HAP-1 (cell line): ENCODE measurements at regions not wholly inside any gene's neighbourhood (a gene's known extent, or its start where the extent isn't known, plus 50 kb on each side); places are given as distances from the start of the nearest gene placed in this dataset.

Experiments
- DNase-seq, 2 experiments: peaks; one replicate each; pipeline ENCODE4 v3.0.0-alpha.2; 2016 to 2020; ENCODE audit warnings: low spot score in 2 of 2
- H3K27me3 ChIP-seq: fragments of 250-450 bp; sonication (Bioruptor Pico); 2 replicates; pipeline ENCODE4 v1.5.1; 2020; ENCODE audit warnings: low read depth, mild to moderate bottlenecking, moderate library complexity
- H3K36me3 ChIP-seq: fragments of 250-450 bp; sonication (Bioruptor Pico); replicated peaks from 2 replicates; pipeline ENCODE4 v1.5.1; 2020; ENCODE audit warnings: mild to moderate bottlenecking
- H3K4me1 ChIP-seq: fragments of 250-450 bp; sonication (Bioruptor Pico); 2 replicates; pipeline ENCODE4 v1.5.1; 2020; ENCODE audit warnings: mild to moderate bottlenecking
- H3K4me3 ChIP-seq: fragments of 250-450 bp; sonication (Bioruptor Pico); 2 replicates; pipeline ENCODE4 v1.5.1; 2020; ENCODE audit warnings: mild to moderate bottlenecking, moderate library complexity
- H3K9me3 ChIP-seq: fragments of 250-450 bp; sonication (Bioruptor Pico); 2 replicates; pipeline ENCODE4 v1.5.1; 2020; ENCODE audit warnings: mild to moderate bottlenecking, moderate library complexity
- in situ Hi-C: fragments of 300-500 bp; cut with MboI; formaldehyde crosslinking; loops from 3 replicates; pipeline ENCODE4 v1.14.3; 2020; ENCODE audit warnings: low sequenced_read_pairs, inconsistent platforms, mixed read lengths

DNA sequence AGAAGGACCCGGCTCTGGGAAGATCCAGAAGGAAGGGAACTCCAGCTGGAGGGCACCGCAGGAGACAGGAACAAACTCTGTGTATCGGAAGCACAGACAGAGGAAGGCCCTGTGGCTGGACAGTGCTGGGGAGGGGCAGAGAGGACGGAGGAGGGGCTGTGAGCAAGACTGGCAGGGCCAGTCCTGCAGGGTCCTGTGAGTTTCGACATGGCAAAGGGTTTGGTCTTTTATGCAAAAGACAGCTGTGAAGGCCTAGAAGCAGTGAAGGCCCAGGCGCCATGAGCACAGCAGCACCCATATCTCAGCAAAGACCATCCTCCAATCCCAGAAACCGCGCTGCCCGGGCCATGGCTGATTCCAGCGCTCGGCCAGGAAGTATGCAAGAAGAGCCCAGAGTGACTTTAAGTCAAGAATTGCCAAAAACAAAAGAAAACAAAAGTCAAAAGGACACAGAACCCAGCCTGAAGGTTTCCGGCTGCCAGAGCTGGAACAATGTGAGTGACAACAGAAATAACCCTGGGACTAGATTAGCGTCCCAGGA is 126.5 kb downstream of the NCOR2 start:
- Histone ChIP-seq H3K36me3 (no peaks in the 10 kb centered on the region; the same call in 1 of the 2 replicates), H3K9me3 (no peaks in the 10 kb centered on the region), H3K27me3 (no peaks in the 10 kb centered on the region), H3K4me1 (no peaks in the 10 kb centered on the region), H3K4me3 (no peak overlapping the region)
- in situ Hi-C loops = no loop called here
- DNase-seq = no peak

- no peaks in the 10 kb centered on the region for H3K27me3 ChIP-seq
- H3K4me3 ChIP-seq = no peak overlapping the region
- H3K4me1 ChIP-seq = no peaks in the 10 kb centered on the region
- DNase-seq = no peak
- H3K9me3 ChIP-seq = no peaks in the 10 kb centered on the region
- H3K36me3 ChIP-seq = no peaks in the 10 kb centered on the region; the same call in 1 of the 2 replicates
- in situ Hi-C loops = no loop called here
Measured at GRCh38 chr12:124440031-124440626, 127.3 kb downstream of the NCOR2 start.

- DNase-seq = no peak
- Histone ChIP-seq H3K4me1 (no peaks in the 10 kb centered on the region), H3K4me3 (no peak overlapping the region), H3K27me3 (no peaks in the 10 kb centered on the region), H3K9me3 (no peaks in the 10 kb centered on the region), H3K36me3 (no peaks in the 10 kb centered on the region; the same call in 1 of the 2 replicates)
- in situ Hi-C loops = no loop called here
Measured at GRCh38 chr12:124438437-124439056, 128.9 kb downstream of the NCOR2 start.

GRCh38 chr12:124437617-124438436 is 129.6 kb downstream of the NCOR2 start:
- in situ Hi-C loops = no loop called here
- no peak for DNase-seq
- Histone ChIP-seq H3K4me1 (no peaks in the 10 kb centered on the region), H3K4me3 (no peak overlapping the region), H3K36me3 (no peaks in the 10 kb centered on the region; the same call in 1 of the 2 replicates), H3K9me3 (no peaks in the 10 kb centered on the region), H3K27me3 (no peaks in the 10 kb centered on the region)

GRCh38 chr12:124437121-124437520 is 130.3 kb downstream of the NCOR2 start:
- H3K9me3 ChIP-seq = no peaks in the 10 kb centered on the region
- no peaks in the 10 kb centered on the region; the same call in 1 of the 2 replicates for H3K36me3 ChIP-seq
- H3K4me3 ChIP-seq = no peak overlapping the region
- no peaks in the 10 kb centered on the region for H3K4me1 ChIP-seq
- no peaks in the 10 kb centered on the region for H3K27me3 ChIP-seq
- in situ Hi-C loops = no loop called here
- no peak for DNase-seq

GRCh38 chr12:124436366-124436765 is 131.0 kb downstream of the NCOR2 start:
- Histone ChIP-seq H3K4me3 (no peak overlapping the region), H3K9me3 (no peaks in the 10 kb centered on the region), H3K4me1 (no peaks in the 10 kb centered on the region), H3K36me3 (no peaks in the 10 kb centered on the region), H3K27me3 (no peaks in the 10 kb centered on the region)
- in situ Hi-C loops = no loop called here
- no peak for DNase-seq

DNA sequence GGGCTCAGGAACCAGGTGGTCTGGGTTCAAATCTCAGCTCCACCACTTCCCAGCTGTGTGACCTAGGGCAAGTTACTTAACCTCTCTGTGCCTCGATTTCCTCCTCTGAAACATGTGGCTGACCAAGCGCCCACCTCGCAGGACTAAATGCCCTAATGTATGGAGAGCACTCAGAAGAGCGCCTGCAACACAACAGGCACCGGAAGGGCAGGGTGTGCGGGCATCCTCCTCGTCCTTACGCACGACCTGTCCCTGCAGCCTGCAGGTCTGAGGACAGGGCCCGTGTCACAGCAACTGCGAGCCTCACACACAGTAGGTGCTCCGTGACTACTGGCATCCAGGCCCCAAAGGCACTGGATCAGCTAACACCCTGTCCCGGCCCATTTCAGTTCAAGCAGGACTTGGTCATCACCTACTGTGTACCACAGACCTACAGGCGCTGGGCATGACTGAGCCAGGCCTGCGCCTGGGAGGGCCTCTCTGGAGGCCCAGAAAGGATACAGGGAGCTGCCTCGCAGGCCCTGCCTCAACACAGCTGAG is 131.5 kb downstream of the NCOR2 start:
- Histone ChIP-seq H3K4me1 (no peaks in the 10 kb centered on the region), H3K36me3 (peaks cover under 1% of the 10 kb centered on the region; the same call in 1 of the 2 replicates), H3K9me3 (no peaks in the 10 kb centered on the region), H3K27me3 (no peaks in the 10 kb centered on the region), H3K4me3 (no peak overlapping the region)
- DNase-seq = no peak
- in situ Hi-C loops = no loop called here

GRCh38 chr12:124434951-124435805 is 132.2 kb downstream of the NCOR2 start:
- Histone ChIP-seq H3K4me1 (no peaks in the 10 kb centered on the region), H3K4me3 (no peak overlapping the region), H3K27me3 (no peaks in the 10 kb centered on the region), H3K9me3 (no peaks in the 10 kb centered on the region), H3K36me3 (peaks cover 8% of the 10 kb centered on the region)
- in situ Hi-C loops = no loop called here
- no peak for DNase-seq

DNA sequence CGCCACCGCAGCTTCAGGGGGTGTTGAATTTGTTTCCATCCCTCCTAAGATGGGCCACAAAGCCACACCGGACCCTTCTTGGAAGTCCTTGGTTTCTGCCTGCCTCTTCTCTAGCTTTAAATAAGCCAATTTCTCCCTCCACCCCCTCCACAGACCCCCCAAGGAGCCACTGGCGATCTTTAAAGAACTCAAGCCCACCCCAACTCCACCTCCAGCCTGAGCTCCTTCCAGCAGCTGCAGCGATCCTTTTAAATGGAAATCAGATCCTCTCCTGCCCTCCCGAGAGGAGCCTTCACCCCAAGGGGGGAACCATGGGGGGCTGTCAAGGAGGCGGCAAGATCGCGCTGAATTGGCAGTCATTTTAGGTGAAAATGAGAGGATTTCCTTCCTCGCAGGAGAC is 133.1 kb downstream of the NCOR2 start:
- DNase-seq = no peak
- H3K4me3 ChIP-seq = no peak overlapping the region
- H3K27me3 ChIP-seq = no peaks in the 10 kb centered on the region
- H3K9me3 ChIP-seq = no peaks in the 10 kb centered on the region
- H3K4me1 ChIP-seq = no peaks in the 10 kb centered on the region
- H3K36me3 ChIP-seq = peaks cover 10% of the 10 kb centered on the region
- in situ Hi-C loops = no loop called here

- H3K4me1 ChIP-seq = no peaks in the 10 kb centered on the region
- H3K27me3 ChIP-seq = no peaks in the 10 kb centered on the region
- no peak overlapping the region for H3K4me3 ChIP-seq
- peaks cover 13% of the 10 kb centered on the region for H3K36me3 ChIP-seq
- DNase-seq = no peak
- no peaks in the 10 kb centered on the region for H3K9me3 ChIP-seq
- in situ Hi-C loops = no loop called here
Measured at GRCh38 chr12:124433879-124434278, 133.5 kb downstream of the NCOR2 start.

DNA sequence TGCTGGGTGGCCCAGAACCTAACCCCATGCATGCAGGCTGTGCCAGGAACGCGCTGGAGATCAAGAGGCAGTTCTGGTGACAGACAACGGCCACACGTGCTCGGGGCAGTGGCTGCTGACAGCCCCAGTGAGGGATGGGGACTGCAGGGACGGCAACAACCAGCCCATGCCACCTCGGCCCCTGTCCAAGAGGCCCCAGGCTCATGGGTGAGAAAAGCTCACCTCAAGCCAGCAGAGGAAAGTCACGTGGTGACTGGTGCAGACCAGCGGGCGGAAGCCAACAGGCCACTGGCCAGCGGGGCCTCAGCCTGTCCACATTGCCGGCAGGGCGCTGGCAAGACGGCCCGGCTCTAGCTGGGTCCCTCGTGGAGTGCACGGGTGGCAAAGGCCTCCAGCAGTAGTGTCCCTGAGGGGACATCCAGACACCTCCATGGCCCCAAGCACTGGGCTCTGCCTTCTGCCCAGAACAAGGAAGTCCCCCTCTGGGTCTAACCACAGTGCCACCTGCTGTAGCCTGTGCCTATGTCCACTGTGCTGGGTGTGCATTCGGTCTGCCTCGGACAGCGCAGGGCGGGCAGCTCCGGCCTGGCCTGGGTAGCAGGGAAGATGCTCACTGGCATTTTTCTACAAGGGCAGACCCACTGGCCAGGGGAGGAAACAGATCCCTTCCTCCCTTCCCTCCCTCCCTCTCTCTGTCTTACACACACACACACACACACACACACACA is 134.1 kb downstream of the NCOR2 start:
- Histone ChIP-seq H3K4me3 (no peak overlapping the region), H3K27me3 (no peaks in the 10 kb centered on the region), H3K36me3 (peaks cover 13% of the 10 kb centered on the region), H3K4me1 (no peaks in the 10 kb centered on the region), H3K9me3 (no peaks in the 10 kb centered on the region)
- DNase-seq = no peak
- in situ Hi-C loops = no loop called here

DNA sequence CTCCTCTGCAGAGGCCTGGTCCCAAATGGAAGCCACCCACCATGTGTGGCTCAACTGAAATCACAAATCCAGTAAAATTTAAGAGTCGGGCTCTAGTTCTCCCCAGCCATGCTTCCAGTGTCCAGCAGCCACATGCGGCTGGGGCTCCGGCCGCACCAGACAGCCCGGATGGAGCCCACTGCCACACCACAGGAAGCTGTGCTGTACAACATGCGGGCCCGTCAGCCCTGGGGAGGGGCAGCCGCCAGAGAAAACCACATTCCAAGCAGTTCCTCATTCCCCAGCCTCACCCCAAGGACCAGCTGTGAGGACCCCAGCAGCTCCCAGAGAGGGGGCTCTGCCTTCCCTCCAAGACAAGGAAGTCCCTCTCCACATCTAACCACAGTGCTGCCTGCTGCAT is 135.0 kb downstream of the NCOR2 start:
- no peaks in the 10 kb centered on the region for H3K4me1 ChIP-seq
- H3K4me3 ChIP-seq = no peak overlapping the region
- DNase-seq = no peak
- in situ Hi-C loops = no loop called here
- H3K27me3 ChIP-seq = no peaks in the 10 kb centered on the region
- peaks cover 13% of the 10 kb centered on the region for H3K36me3 ChIP-seq
- H3K9me3 ChIP-seq = no peaks in the 10 kb centered on the region
